Prostate gland (tissue), 2 donors: ENCODE measurements at regions not wholly inside any gene's neighbourhood (a gene's known extent, or its start where the extent isn't known, plus 50 kb on each side); places are given as distances from the start of the nearest gene placed in this dataset.

Experiments
- DNase-seq: peaks from one replicate; pipeline ENCODE4 v3.0.0-alpha.2; 2019; ENCODE audit warnings: low spot score
- H3K27ac ChIP-seq, 2 donors: fragments of 200-600 bp; sonication (generic); 2 replicates each; pipeline ENCODE4 v1.5.1; 2017 to 2019
- H3K27me3 ChIP-seq: fragments of 200-600 bp; sonication (generic); replicated peaks from 2 replicates; pipeline ENCODE4 v1.5.1; 2019; ENCODE audit not compliant: insufficient read depth
- H3K36me3 ChIP-seq, 2 donors: fragments of 200-600 bp; sonication (generic); 1 replicate in 1 of 2; 2 replicates in 1 of 2; pipeline versions ENCODE4 v1.5.1 to v1.8.1; 2017 to 2019
- H3K4me1 ChIP-seq: fragments of 200-600 bp; sonication (generic); replicated peaks from 2 replicates; pipeline ENCODE4 v1.5.1; 2019
- H3K4me3 ChIP-seq, 2 donors: fragments of 200-600 bp; sonication (generic); 2 replicates each; pipeline ENCODE4 v1.5.1; 2017 to 2019
- H3K9me3 ChIP-seq: fragments of 200-600 bp; sonication (generic); 2 replicates; pipeline ENCODE4 v1.5.1; 2017
- CTCF ChIP-seq, 4 experiments: fragments of 200-600 bp in 2 of 4; fragments of 450-650 bp in 2 of 4; sonication (generic) in 2 of 4; IDR thresholded peaks; 1 replicate in 3 of 4; 2 replicates in 1 of 4; pipeline ENCODE4 v1.5.1; 2016 to 2019; ENCODE audit warnings: antibody characterized with exemption in 4 of 4, mild to moderate bottlenecking in 2 of 4, moderate library complexity in 2 of 4
- POLR2A ChIP-seq: fragments of 450-650 bp; IDR thresholded peaks from one replicate; pipeline ENCODE4 v1.6.1; 2016; ENCODE audit warnings: antibody characterized with exemption, mild to moderate bottlenecking
- POLR2AphosphoS5 ChIP-seq: sonication (generic); formaldehyde crosslinking; IDR thresholded peaks from one replicate; pipeline ENCODE4 v1.6.1; 2017; ENCODE audit warnings: antibody characterized with exemption
- WGBS: methylation state at CpG from one replicate; pipeline ENCODE4 v1.1.5; 2018; 5-methylcytosine and 5-hydroxymethylcytosine counted together
- intact Hi-C: fragments of 100-400 bp; cut with DNase I; formaldehyde crosslinking; loops from one replicate; pipeline ENCODE4 v1.14.2; 2022

- no peak for TF ChIP-seq POLR2A
- TF ChIP-seq CTCF (IDR thresholded peaks at IDR 0.05): no peak
- no peak for TF ChIP-seq POLR2AphosphoS5
- no peak for DNase-seq
- no peaks in the 10 kb centered on the region for H3K9me3 ChIP-seq
- H3K27ac ChIP-seq: no peak overlapping the region
- intact Hi-C loops: no loop called here
- no peak overlapping the region for H3K4me3 ChIP-seq
- H3K27me3 ChIP-seq: no peaks in the 10 kb centered on the region
- no peaks in the 10 kb centered on the region for H3K36me3 ChIP-seq
- no peaks in the 10 kb centered on the region for H3K4me1 ChIP-seq
- 77% methylated on average over 3 of the region's 3 CpGs for WGBS
Observed at GRCh38 chr2:48856657-48857056, 101.1 kb upstream of the LHCGR start.

GRCh38 chr2:48856144-48856543 is 100.6 kb upstream of the LHCGR start:
- 57% methylated on average over 4 of the region's 4 CpGs for WGBS
- no peaks in the 10 kb centered on the region for H3K9me3 ChIP-seq
- H3K4me1 ChIP-seq: no peaks in the 10 kb centered on the region
- DNase-seq: no peak
- no peak overlapping the region for H3K4me3 ChIP-seq
- TF ChIP-seq POLR2A (no peak), CTCF (IDR thresholded peaks at IDR 0.05) (no peak), POLR2AphosphoS5 (no peak)
- no peaks in the 10 kb centered on the region for H3K36me3 ChIP-seq
- intact Hi-C loops: no loop called here
- H3K27ac ChIP-seq: no peak overlapping the region
- H3K27me3 ChIP-seq: no peaks in the 10 kb centered on the region

- 57% methylated on average over 2 of the region's 2 CpGs for WGBS
- H3K4me1 ChIP-seq: no peaks in the 10 kb centered on the region
- DNase-seq: no peak
- no peaks in the 10 kb centered on the region for H3K27me3 ChIP-seq
- H3K9me3 ChIP-seq: no peaks in the 10 kb centered on the region
- H3K36me3 ChIP-seq: no peaks in the 10 kb centered on the region
- H3K4me3 ChIP-seq: no peak overlapping the region
- TF ChIP-seq CTCF (IDR thresholded peaks at IDR 0.05) (no peak), POLR2AphosphoS5 (peak; percentile 48)
- intact Hi-C loops: no loop called here
- H3K27ac ChIP-seq: no peak overlapping the region
Observed at GRCh38 chr2:48855142-48855541, 99.6 kb upstream of the LHCGR start.

- 61% methylated on average over 1 of the region's 1 CpG for WGBS
- Histone ChIP-seq H3K36me3 (no peaks in the 10 kb centered on the region), H3K9me3 (no peaks in the 10 kb centered on the region), H3K27me3 (no peaks in the 10 kb centered on the region), H3K4me1 (no peaks in the 10 kb centered on the region), H3K27ac (no peak overlapping the region), H3K4me3 (no peak overlapping the region)
- intact Hi-C loops: no loop called here
- no peak for TF ChIP-seq POLR2AphosphoS5
- no peak for DNase-seq
Observed at GRCh38 chr2:48854681-48855080, 99.2 kb upstream of the LHCGR start.

GRCh38 chr2:48852938-48853337 is 97.4 kb upstream of the LHCGR start:
- Histone ChIP-seq H3K4me3 (no peak overlapping the region), H3K36me3 (no peaks in the 10 kb centered on the region), H3K9me3 (no peaks in the 10 kb centered on the region), H3K4me1 (no peaks in the 10 kb centered on the region), H3K27ac (no peak overlapping the region), H3K27me3 (no peaks in the 10 kb centered on the region)
- TF ChIP-seq CTCF (IDR thresholded peaks at IDR 0.05) (no peak), POLR2AphosphoS5 (no peak), POLR2A (no peak)
- 69% methylated on average over 1 of the region's 1 CpG for WGBS
- intact Hi-C loops: no loop called here
- no peak for DNase-seq
